Hepatocyte (in vitro differentiated cells): ENCODE measurements at regions not wholly inside any gene's neighbourhood (a gene's known extent, or its start where the extent isn't known, plus 50 kb on each side); places are given as distances from the start of the nearest gene placed in this dataset.

Source experiments
- DNase-seq: peaks from one replicate; pipeline ENCODE4 v3.0.0-alpha.2; 2016; ENCODE audit warnings: low spot score
- H2AFZ ChIP-seq: fragments of 200-600 bp; sonication (generic); 2 replicates; pipeline ENCODE4 v1.6.0; 2016; ENCODE audit warnings: antibody characterized with exemption, mild to moderate bottlenecking
- H3K27ac ChIP-seq: fragments of 200-600 bp; sonication (generic); 2 replicates; pipeline ENCODE4 v1.5.1; 2016; ENCODE audit warnings: mild to moderate bottlenecking
- H3K27me3 ChIP-seq: fragments of 200-600 bp; sonication (generic); 2 replicates; pipeline ENCODE4 v1.6.1; 2016
- H3K36me3 ChIP-seq: fragments of 200-600 bp; sonication (generic); replicated peaks from 2 replicates; pipeline ENCODE4 v1.5.1; 2016; ENCODE audit warnings: low read depth; ENCODE audit not compliant: insufficient read depth
- H3K4me1 ChIP-seq: fragments of 200-600 bp; sonication (generic); 2 replicates; pipeline ENCODE4 v1.5.1; 2016; ENCODE audit warnings: mild to moderate bottlenecking, moderate library complexity; ENCODE audit not compliant: insufficient read depth
- H3K4me2 ChIP-seq: fragments of 200-600 bp; sonication (generic); 2 replicates; pipeline ENCODE4 v1.6.0; 2016
- H3K4me3 ChIP-seq: fragments of 200-600 bp; sonication (generic); 2 replicates; pipeline ENCODE4 v1.5.1; 2016; ENCODE audit warnings: mild to moderate bottlenecking
- H3K79me2 ChIP-seq: fragments of 200-600 bp; sonication (generic); 2 replicates; pipeline ENCODE4 v1.6.0; 2017; ENCODE audit warnings: mild to moderate bottlenecking
- H3K9me2 ChIP-seq: fragments of 200-600 bp; sonication (generic); replicated peaks from 2 replicates; pipeline ENCODE4 v1.6.0; 2017; ENCODE audit warnings: mild to moderate bottlenecking; ENCODE audit not compliant: insufficient read depth
- H3K9me3 ChIP-seq: fragments of 200-600 bp; sonication (generic); 2 replicates; pipeline ENCODE4 v1.5.1; 2016; ENCODE audit warnings: low read depth, mild to moderate bottlenecking
- H4K20me1 ChIP-seq: fragments of 200-600 bp; sonication (generic); 2 replicates; pipeline ENCODE4 v1.6.0; 2016; ENCODE audit warnings: mild to moderate bottlenecking; ENCODE audit not compliant: insufficient read depth, poor library complexity, severe bottlenecking
- EZH2 ChIP-seq: fragments of 200-600 bp; sonication (generic); IDR thresholded peaks from 2 replicates; pipeline ENCODE4 v1.6.1; 2016; ENCODE audit warnings: antibody characterized with exemption, mild to moderate bottlenecking, borderline replicate concordance
- EZH2phosphoT487 ChIP-seq: fragments of 200-600 bp; sonication (generic); IDR thresholded peaks from one replicate; pipeline ENCODE4 v1.6.1; 2018; ENCODE audit warnings: antibody characterized with exemption, mild to moderate bottlenecking, low read depth, moderate library complexity; ENCODE audit not compliant: unreplicated experiment, severe bottlenecking
- WGBS: methylation state at CpG from one replicate; pipeline ENCODE4 v1.1.6; 2016; ENCODE audit warnings: low lambda C conversion rate; ENCODE audit errors: missing lambda C conversion rate; 5-methylcytosine and 5-hydroxymethylcytosine counted together
- TF ChIP-seq, protein P1 (sequence below): fragments of 200-600 bp; sonication (generic); IDR thresholded peaks from 2 replicates; pipeline ENCODE4 v1.5.1; 2016; ENCODE audit warnings: antibody characterized with exemption, mild to moderate bottlenecking; ENCODE audit not compliant: poor library complexity

DNA sequence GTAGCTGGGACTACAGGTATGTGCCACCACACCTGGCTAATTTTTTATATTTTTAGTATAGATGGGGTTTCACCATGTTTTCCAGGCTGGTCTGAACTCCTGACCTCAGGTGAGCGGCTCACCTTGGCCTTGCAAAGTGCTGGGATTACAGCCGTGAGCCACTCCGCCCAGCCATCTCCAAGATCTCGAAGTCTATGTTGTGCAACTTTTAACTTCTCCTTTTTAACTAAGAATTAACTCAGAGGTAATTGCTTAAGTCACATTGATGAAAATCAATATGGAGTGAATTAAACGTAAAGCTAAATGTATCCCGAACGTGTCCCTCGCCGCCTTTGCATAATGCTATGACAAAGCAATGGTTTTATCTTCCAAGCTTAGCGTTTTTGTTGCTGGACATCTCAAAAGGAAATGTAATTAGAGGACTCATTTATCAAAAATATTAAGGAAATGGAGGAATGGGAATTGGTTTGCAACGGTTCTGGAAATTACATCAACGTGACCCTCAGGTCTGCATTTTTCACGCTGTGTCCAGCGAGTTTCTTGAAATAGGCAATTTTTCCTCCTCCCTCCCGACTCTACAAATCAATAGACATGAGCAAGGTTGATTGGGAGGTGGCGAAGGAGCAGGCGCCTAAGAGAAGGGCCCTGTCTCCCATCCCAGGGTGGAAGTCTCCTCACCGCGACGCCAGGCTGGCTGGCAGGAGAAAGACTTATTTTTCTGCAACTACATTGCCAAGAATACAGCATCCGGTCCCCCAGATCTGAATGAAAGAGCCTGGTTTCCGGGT lies 89.8 kb downstream of the TMEM130 start:
- Histone ChIP-seq H3K27ac (no peak overlapping the region), H3K4me3 (no peak overlapping the region), H2AFZ (no peak overlapping the region), H3K9me3 (no peaks in the 10 kb centered on the region), H4K20me1 (no peaks in the 10 kb centered on the region), H3K27me3 (no peaks in the 10 kb centered on the region), H3K79me2 (no peaks in the 10 kb centered on the region), H3K36me3 (no peaks in the 10 kb centered on the region), H3K4me2 (no peak overlapping the region), H3K4me1 (peaks cover 3% of the 10 kb centered on the region), H3K9me2 (no peaks in the 10 kb centered on the region)
- WGBS: 90% methylated on average over 22 of the region's 22 CpGs
- TF ChIP-seq, protein P1, sequence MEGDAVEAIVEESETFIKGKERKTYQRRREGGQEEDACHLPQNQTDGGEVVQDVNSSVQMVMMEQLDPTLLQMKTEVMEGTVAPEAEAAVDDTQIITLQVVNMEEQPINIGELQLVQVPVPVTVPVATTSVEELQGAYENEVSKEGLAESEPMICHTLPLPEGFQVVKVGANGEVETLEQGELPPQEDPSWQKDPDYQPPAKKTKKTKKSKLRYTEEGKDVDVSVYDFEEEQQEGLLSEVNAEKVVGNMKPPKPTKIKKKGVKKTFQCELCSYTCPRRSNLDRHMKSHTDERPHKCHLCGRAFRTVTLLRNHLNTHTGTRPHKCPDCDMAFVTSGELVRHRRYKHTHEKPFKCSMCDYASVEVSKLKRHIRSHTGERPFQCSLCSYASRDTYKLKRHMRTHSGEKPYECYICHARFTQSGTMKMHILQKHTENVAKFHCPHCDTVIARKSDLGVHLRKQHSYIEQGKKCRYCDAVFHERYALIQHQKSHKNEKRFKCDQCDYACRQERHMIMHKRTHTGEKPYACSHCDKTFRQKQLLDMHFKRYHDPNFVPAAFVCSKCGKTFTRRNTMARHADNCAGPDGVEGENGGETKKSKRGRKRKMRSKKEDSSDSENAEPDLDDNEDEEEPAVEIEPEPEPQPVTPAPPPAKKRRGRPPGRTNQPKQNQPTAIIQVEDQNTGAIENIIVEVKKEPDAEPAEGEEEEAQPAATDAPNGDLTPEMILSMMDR: no peak
- TF ChIP-seq EZH2 (no peak), EZH2phosphoT487 (no peak)
- no peak for DNase-seq

DNA sequence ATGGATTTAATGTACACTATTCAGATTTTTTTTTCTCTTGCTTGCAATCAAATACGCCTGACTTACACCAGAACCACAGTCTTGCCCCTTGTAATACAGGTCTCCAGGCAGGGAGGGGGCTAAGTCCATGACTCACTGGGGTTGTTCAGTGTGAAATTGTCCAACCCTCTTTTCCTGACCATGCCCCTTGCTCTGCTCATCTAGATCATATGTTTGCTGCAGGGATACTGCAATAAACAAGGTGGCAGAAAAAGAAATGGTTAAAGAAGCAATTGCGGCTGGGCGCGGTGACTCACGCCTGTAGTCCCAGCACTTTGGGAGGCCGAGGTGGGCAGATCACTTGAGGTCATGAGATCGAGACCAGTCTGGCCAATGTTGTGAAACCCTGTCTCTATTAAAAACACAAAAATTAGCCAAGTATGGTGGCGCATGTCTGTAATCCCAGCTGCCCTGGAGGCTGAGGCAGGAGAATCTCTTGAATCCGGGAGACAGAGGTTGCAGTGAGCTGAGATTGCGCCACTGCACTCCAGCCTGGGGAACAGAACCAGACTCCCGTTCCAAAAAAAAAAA lies 85.5 kb downstream of the TMEM130 start:
- 77% methylated on average over 10 of the region's 11 CpGs for WGBS
- Histone ChIP-seq H3K36me3 (no peaks in the 10 kb centered on the region), H2AFZ (no peak overlapping the region), H3K27me3 (no peaks in the 10 kb centered on the region), H3K9me2 (no peaks in the 10 kb centered on the region), H3K79me2 (no peaks in the 10 kb centered on the region), H3K4me2 (no peak overlapping the region), H3K4me1 (no peaks in the 10 kb centered on the region), H3K4me3 (no peak overlapping the region), H3K9me3 (no peaks in the 10 kb centered on the region), H3K27ac (no peak overlapping the region), H4K20me1 (no peaks in the 10 kb centered on the region)
- TF ChIP-seq EZH2phosphoT487 (no peak), EZH2 (no peak)
- TF ChIP-seq, protein P1: no peak
- no peak for DNase-seq

DNA sequence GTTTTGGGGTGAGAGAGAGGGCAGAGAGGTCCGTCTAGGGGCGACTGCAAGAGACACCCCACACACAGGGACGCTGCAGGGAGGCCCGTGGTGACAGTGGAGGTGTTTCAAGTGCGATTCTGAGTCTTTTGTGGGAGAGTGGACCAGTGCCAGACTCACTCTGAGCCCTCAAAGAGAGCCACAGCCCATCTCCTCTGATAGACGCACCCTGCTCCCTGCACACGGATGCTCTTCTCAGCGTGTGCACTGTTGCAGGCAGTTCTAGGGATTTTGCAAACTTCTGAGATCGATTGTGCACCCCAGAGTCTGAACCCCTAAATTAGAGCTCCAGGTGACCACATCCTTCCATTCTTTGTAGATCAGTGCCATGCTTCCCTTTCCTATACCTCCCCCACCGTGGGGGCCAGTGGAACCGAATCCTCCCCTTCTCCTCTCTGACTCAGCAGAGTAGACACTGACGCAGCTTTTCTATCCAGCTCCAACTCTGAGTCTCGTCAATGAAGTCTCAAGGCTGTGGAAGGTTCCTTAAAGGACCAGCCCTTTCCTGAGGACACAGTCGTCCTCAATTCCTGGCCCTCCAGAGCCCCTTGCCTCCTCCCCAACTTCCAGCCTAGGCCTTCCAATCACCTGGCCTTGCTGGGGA lies 83.8 kb downstream of the TMEM130 start:
- no peak overlapping the region for H3K27ac ChIP-seq
- H3K4me3 ChIP-seq: no peak overlapping the region
- H3K27me3 ChIP-seq: no peaks in the 10 kb centered on the region
- no peaks in the 10 kb centered on the region for H3K9me3 ChIP-seq
- DNase-seq: no peak
- WGBS: 82% methylated on average over 14 of the region's 14 CpGs
- no peaks in the 10 kb centered on the region for H3K36me3 ChIP-seq
- H3K79me2 ChIP-seq: no peaks in the 10 kb centered on the region
- no peak for TF ChIP-seq EZH2phosphoT487
- TF ChIP-seq, protein P1: no peak
- TF ChIP-seq EZH2: no peak
- no peak overlapping the region for H2AFZ ChIP-seq
- H3K4me2 ChIP-seq: no peak overlapping the region
- no peaks in the 10 kb centered on the region for H4K20me1 ChIP-seq
- H3K4me1 ChIP-seq: no peaks in the 10 kb centered on the region
- no peaks in the 10 kb centered on the region for H3K9me2 ChIP-seq
